ENCODE measurements at regions not wholly inside any gene's neighbourhood (a gene's known extent, or its start where the extent isn't known, plus 50 kb on each side); places are given as distances from the start of the nearest gene placed in this dataset.

GRCh38 chr5:51275428-51275827 is 107.8 kb upstream of the ISL1 start:
- no peak for TF ChIP-seq CTCF (IDR thresholded peaks at IDR 0.05)
- TF ChIP-seq POLR2A (IDR thresholded peaks at IDR 0.05): no peak

Measured in uterus (tissue), 2 donors.